Activated CD8-positive, alpha-beta T cell treated with anti-CD3 and anti-CD28 coated beads for 36 hours (primary cell): ENCODE measurements at regions not wholly inside any gene's neighbourhood (a gene's known extent, or its start where the extent isn't known, plus 50 kb on each side); places are given as distances from the start of the nearest gene placed in this dataset.

Experiments used
- ATAC-seq: fragments of 200-7000 bp; cut with Tn5 transposase; one replicate; pipeline ENCODE4 v1.10.0; 2021; ENCODE audit warnings: mild to moderate bottlenecking, moderate library complexity
- CTCF ChIA-PET: fragments of 350-600 bp; sonication (Branson Sonifier 250); formaldehyde crosslinking; loops from one replicate; lab custom pipeline; 2021; ENCODE audit warnings: antibody characterized with exemption; lab: Charles Lee
- POLR2A ChIA-PET: fragments of 350-600 bp; sonication (Branson Sonifier 250); formaldehyde crosslinking; loops from one replicate; lab custom pipeline; 2021; ENCODE audit warnings: antibody characterized with exemption; lab: Charles Lee
- DNase-seq: peaks from one replicate; pipeline ENCODE4 v3.0.0-alpha.2; 2020
- H3K27ac Mint-ChIP-seq: one replicate; pipeline ENCODE4 v1.8.0; 2021; ENCODE audit warnings: mild to moderate bottlenecking, mixed read lengths
- H3K27me3 Mint-ChIP-seq: one replicate; pipeline ENCODE4 v1.8.0; 2021; ENCODE audit warnings: mixed read lengths
- H3K36me3 Mint-ChIP-seq: one replicate; pipeline ENCODE4 v1.8.0; 2021; ENCODE audit warnings: low read depth, mixed read lengths
- H3K4me1 Mint-ChIP-seq: one replicate; pipeline ENCODE4 v1.8.0; 2021; ENCODE audit warnings: low read depth, mixed read lengths
- H3K4me3 Mint-ChIP-seq: one replicate; pipeline ENCODE4 v1.8.0; 2021; ENCODE audit warnings: mild to moderate bottlenecking, moderate library complexity, mixed read lengths
- H3K9me3 Mint-ChIP-seq: one replicate; pipeline ENCODE4 v1.8.0; 2021; ENCODE audit warnings: mixed read lengths
- intact Hi-C: fragments of 100-400 bp; cut with micrococcal nuclease; formaldehyde crosslinking; loops from one replicate; pipeline ENCODE4 v1.10.0; 2022
- TF ChIP-seq, protein P1 (sequence below): fragments of 200-600 bp; IDR thresholded peaks from one replicate; pipeline ENCODE4 v1.8.0; 2022; ENCODE audit warnings: antibody characterized with exemption, mild to moderate bottlenecking

DNA sequence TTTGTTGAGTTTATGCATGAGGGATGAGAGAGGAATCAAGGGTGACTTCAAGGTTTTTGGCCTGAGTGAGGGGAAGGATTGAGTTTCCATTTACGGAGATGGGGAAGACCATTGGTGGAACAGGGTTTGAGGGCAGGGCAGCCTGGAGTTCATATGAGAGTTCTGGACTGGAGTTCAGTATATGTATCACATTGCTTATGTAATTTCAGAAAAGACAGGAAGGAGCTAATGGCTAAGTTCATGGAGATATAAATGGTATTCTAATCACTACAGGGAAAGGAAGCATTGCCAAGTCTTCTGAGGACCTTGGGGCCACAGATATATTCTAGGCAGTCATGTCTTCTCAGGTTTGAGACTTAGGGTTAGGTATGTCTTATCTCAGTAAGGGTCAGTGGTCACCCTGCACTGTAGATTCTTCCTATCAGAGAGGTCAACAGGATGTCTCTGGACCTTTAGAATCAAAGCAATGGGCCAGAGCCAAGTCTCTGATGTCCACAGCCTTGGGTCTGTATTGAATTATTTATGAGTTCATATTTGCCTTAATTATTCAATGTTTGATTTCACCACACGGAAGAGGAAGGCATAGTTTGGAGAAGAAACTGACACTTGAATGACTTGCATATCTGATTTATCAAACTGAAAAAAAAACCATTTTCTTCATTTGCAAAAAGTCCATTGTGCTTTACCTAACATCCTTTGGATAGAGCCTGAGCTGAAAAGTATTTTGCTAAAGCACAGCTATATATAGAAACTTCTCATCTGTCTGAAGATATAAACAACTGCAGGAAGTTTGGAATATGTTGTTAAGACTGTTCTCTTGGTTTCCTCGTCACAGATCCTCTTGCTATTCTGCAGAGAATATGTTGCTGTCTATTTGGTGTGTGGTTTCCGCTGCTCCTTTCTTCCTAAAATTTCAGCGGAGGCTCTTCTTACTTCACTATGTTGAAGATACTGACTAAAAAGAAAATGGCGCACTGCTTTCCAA, 139.5 kb downstream of the PDGFRA start:
- no peak overlapping the region for H3K27ac Mint-ChIP-seq
- no peaks in the 10 kb centered on the region for H3K4me1 Mint-ChIP-seq
- DNase-seq (no peak), ATAC-seq (no peak)
- intact Hi-C loops: no loop called here
- CTCF ChIA-PET: no interaction called here
- H3K9me3 Mint-ChIP-seq: no peaks in the 10 kb centered on the region
- POLR2A ChIA-PET: no interaction called here
- H3K27me3 Mint-ChIP-seq: peaks cover 7% of the 10 kb centered on the region
- TF ChIP-seq, protein P1, sequence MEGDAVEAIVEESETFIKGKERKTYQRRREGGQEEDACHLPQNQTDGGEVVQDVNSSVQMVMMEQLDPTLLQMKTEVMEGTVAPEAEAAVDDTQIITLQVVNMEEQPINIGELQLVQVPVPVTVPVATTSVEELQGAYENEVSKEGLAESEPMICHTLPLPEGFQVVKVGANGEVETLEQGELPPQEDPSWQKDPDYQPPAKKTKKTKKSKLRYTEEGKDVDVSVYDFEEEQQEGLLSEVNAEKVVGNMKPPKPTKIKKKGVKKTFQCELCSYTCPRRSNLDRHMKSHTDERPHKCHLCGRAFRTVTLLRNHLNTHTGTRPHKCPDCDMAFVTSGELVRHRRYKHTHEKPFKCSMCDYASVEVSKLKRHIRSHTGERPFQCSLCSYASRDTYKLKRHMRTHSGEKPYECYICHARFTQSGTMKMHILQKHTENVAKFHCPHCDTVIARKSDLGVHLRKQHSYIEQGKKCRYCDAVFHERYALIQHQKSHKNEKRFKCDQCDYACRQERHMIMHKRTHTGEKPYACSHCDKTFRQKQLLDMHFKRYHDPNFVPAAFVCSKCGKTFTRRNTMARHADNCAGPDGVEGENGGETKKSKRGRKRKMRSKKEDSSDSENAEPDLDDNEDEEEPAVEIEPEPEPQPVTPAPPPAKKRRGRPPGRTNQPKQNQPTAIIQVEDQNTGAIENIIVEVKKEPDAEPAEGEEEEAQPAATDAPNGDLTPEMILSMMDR: no peak
- H3K4me3 Mint-ChIP-seq: no peak overlapping the region
- H3K36me3 Mint-ChIP-seq: no peaks in the 10 kb centered on the region

- Mint-ChIP-seq H3K4me3 (no peak overlapping the region), H3K9me3 (no peaks in the 10 kb centered on the region), H3K27ac (no peak overlapping the region), H3K4me1 (no peaks in the 10 kb centered on the region), H3K36me3 (no peaks in the 10 kb centered on the region), H3K27me3 (peaks cover 7% of the 10 kb centered on the region)
- CTCF ChIA-PET: no interaction called here
- TF ChIP-seq, protein P1: no peak
- ATAC-seq: no peak
- POLR2A ChIA-PET: no interaction called here
- no peak for DNase-seq
- intact Hi-C loops: no loop called here
Observed at GRCh38 chr4:54371173-54371572, 142.1 kb downstream of the PDGFRA start.

DNA sequence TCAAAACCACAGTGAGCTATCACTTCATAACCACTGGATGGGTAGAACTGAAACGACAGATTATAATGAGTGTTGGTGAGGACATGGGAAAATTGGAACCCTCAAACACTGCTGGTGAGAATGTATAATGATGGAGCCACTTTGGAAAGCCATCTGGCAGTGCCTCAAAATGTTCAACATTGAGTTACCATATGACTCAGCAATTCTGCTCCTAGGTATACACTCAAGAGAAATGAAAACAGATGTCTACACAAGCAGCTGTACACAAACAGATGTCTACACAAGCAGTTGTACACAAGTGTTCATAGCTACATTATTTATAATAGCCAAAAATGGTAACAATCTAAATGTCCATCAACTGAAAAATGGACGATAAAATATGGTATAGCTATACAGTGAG, 143.9 kb downstream of the PDGFRA start:
- Mint-ChIP-seq H3K36me3 (no peaks in the 10 kb centered on the region), H3K27me3 (peaks cover 7% of the 10 kb centered on the region), H3K9me3 (no peaks in the 10 kb centered on the region), H3K4me1 (no peaks in the 10 kb centered on the region), H3K27ac (no peak overlapping the region), H3K4me3 (no peak overlapping the region)
- CTCF ChIA-PET: no interaction called here
- ATAC-seq: no peak
- intact Hi-C loops: no loop called here
- TF ChIP-seq, protein P1: no peak
- DNase-seq: no peak
- POLR2A ChIA-PET: no interaction called here

DNA sequence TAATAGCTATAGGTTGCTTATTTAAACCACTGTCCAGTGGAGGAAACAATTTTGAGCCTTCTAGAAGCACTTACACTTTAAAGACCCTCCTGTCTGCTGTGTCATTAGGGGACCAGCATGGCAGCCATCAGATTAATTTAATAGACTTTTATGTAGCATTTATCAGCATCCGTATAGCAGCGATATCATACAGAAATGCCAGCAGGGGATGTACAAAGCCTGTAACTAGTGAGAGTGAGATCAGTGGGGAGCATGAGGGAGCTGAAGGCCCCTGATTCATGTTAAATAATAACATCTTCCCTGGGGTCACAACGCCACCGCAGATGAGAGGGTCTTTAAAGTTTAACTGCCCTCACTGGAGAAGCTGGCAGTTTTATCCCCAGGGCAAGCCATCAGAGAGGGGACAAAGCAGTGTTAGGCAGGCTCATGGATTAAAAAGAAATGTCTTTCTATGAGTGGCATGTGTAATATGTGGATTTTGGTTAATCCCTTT, 144.7 kb downstream of the PDGFRA start:
- TF ChIP-seq, protein P1: no peak
- no peak overlapping the region for H3K4me3 Mint-ChIP-seq
- no peak for DNase-seq
- ATAC-seq: no peak
- POLR2A ChIA-PET: no interaction called here
- H3K9me3 Mint-ChIP-seq: no peaks in the 10 kb centered on the region
- H3K27me3 Mint-ChIP-seq: peaks cover 4% of the 10 kb centered on the region
- no peak overlapping the region for H3K27ac Mint-ChIP-seq
- H3K4me1 Mint-ChIP-seq: no peaks in the 10 kb centered on the region
- no peaks in the 10 kb centered on the region for H3K36me3 Mint-ChIP-seq
- CTCF ChIA-PET: no interaction called here
- intact Hi-C loops: no loop called here

GRCh38 chr4:54378461-54378860, 149.4 kb downstream of the PDGFRA start:
- TF ChIP-seq, protein P1: no peak
- intact Hi-C loops: no loop called here
- no peak overlapping the region for H3K4me3 Mint-ChIP-seq
- no peak overlapping the region for H3K27ac Mint-ChIP-seq
- no peak for ATAC-seq
- no peak for DNase-seq
- no peaks in the 10 kb centered on the region for H3K36me3 Mint-ChIP-seq
- POLR2A ChIA-PET: no interaction called here
- no peaks in the 10 kb centered on the region for H3K9me3 Mint-ChIP-seq
- no peaks in the 10 kb centered on the region for H3K4me1 Mint-ChIP-seq
- H3K27me3 Mint-ChIP-seq: no peaks in the 10 kb centered on the region
- CTCF ChIA-PET: no interaction called here
